ENCODE measurements at regions not wholly inside any gene's neighbourhood (a gene's known extent, or its start where the extent isn't known, plus 50 kb on each side); places are given as distances from the start of the nearest gene placed in this dataset.

DNA sequence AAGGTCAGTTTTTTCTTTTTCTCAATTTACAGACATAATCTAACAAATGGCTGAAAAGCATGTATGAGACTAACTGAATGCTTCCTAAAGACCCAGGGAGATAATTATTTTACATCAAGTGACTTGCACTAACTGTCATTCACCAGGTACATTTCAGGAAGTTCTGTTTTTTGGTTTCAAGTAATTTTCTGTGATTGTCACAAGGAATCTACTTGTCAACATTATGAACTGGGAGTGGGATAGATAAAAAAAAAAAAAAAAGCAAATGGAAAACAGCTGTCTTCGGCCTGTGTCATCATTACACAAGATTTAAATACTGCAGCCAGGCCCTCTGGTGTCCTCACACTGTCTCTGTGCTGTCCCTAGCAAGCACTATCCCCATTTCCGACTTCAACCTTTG, 379.0 kb upstream of the HTR1E start:
- TF ChIP-seq CTCF (IDR thresholded peaks at IDR 0.05) (no peak), ZFX (IDR thresholded peaks at IDR 0.05; ENCODE audit: borderline replicate concordance) (no peak)

Measured in 22Rv1 (cell line).